NCI-H1694 treated with DMSO at 0.1 percent for 48 hours (cell line): ENCODE measurements at regions not wholly inside any gene's neighbourhood (a gene's known extent, or its start where the extent isn't known, plus 50 kb on each side); places are given as distances from the start of the nearest gene placed in this dataset.

ENCODE experiments used
- DNase-seq: peaks from one replicate; lab custom pipeline; 2025; lab: John Stamatoyannopoulos, UW

DNA sequence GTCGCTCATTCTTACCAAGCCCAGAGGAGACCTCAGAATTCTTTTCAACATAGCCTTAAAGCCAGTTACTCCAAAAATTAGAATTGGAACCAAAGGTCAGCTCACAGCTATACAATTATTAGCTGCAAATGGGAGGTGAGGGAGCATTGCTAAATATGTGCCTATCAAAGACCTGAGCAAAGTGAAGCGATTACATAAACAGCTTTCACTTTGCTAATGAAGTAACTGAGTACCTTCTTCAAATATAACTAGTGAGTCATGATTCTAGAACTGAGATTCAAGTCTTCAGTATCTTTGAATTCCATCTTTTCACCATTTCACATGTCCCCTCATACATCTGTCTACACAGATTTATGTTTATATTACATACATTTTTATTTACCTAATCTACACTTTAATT, 122.6 kb downstream of the P2RY1 start:
- no peak for DNase-seq

DNA sequence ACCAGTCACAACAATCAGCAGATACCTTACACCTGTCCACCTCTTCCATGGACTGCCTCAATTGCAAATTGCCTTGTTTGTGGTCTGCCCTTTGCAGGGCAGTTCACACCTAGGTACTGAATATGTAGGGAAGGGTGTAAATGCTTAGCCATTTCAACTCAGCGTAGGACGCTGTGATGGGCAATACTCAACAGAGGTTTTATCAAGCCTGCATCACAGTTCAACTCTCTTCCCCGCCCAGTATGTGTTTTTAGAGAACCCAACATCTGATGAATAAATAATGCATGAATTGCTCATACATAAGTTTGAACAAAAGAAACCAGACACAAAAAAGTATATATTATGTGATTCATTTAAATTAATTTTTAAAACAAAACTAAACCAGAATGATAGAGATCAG, 124.4 kb downstream of the P2RY1 start:
- DNase-seq, result no peak

DNA sequence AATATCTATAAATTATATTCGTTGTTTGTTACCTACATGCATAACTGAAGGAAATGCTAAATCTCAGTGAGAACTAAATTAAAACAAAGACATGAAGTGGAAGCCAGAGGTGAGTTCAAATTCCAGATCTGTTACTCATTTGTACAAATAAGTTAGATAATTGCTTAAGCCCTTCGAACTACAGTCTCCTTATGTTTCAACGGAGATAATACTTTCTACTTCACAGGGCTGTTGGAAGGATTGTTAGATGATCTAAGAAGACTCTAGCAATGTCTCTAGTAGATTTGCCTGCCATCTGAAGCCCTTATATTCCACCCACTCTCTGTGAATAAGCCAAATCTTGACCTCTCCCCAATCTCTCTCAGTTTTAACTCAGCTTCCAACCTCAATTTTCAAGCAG, 125.8 kb downstream of the P2RY1 start:
- no peak for DNase-seq

DNA sequence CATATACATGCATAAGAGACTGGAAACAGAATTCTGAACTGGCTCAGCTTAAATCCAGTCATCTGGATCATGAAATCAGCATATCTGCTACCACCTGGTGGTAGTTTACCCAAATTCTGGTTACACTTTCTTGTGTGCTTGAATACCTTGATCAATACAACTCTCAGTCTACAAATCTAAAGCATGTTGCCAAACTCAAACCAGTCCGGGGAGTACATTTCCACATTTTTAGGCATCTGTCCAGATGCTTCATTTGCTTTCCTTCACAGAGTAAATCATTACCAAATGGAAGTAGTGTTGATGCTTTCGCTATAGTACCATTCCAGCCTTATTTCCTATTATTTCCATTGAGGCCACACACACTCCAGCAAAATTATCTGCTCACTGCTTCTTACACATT, 126.4 kb downstream of the P2RY1 start:
- no peak for DNase-seq

DNA sequence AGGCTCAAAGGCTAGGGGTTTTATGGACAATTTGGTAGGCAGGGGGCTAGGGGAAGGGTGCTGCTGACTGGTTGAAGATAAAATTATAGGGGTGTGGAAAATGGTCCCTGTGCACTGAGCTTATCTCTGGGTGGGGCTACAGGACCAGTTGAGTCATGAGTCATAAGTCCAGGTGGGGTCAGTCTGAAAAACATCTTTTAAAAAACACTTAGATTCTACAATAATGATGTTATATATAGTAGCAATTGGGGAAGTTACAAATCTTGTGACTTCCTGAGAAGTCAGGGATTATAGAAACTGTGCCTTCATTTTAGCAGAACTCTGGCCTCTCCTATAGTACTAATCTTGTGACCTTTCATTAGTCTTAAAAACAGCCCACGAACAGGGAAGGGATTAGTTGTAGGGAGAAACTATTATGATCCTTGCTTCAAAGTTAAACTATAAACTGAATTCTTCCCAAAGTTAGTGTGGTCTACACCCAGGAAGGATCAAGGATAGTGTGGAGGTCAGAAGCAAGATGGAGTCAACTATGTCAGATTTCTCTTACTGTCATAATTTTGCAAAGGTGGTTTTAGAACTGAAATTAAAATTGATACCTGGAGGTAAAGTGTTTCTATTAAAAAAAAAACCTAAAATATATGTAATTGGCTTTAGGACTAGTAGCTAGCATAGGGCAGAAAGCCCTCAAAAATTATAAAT, 130.1 kb downstream of the P2RY1 start:
- no peak for DNase-seq

DNA sequence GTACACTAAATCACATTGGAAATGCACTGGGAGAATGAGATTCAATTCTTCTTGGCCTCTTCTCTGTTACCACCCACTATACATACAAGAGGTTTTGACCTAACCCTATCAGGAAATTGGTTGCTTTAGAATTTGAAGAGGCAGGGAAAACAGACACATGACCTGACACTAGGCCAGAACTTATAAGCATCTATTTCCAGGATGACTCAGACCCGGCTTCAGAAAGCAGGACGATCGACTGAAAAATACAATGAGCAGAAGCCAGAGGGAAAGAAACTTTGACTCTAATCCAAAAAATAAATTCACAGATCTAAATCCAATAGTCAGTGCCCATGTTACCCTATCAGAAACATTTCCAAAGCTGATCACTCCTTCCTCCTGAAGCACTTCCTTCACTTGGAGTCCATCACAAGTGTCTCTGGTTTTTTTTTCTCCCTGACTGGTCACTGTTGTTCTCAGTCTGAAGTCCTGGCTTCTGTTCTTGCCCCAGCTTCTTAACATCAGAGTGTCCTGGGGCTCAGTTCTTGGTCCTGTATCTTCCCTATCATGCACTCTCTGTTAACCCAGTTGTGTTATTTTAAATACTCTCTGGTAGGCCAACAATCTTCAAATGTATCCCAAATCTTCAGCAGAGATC, 133.6 kb downstream of the P2RY1 start:
- no peak for DNase-seq

DNA sequence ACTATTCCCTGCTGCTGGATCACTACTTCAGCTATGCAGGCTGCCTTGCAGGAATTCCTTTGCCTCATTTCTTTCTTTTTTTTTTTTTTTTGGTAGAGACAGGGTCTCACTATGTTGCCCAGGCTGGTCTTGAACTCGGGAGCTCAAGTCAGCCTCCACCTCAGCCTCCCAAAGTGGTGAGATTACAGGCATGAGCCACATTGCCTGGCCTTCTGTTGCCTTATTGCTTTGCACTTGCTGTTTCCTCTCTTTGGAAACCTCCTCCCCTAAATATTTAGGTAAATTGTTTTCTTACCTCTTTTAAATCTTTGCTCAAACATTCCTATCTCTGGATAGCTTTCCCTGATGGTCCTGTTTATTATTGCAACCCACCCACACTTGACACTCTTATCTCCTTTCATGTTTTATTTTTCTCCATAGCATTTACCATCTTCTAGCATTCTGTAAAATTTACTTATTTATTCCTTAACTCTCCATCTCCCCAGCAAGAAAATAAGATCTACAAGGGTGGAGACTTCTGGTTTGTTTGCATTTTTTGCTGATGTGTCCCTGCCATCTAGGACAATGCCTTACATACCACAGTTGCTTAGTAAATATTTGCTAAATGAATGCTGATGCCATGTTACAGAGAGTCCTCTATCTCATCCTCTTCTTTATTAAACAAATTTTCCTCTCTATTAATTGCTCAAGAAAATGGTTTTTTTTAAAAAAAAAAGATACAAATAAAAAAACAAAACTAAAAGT, 134.8 kb downstream of the P2RY1 start:
- no peak for DNase-seq

DNA sequence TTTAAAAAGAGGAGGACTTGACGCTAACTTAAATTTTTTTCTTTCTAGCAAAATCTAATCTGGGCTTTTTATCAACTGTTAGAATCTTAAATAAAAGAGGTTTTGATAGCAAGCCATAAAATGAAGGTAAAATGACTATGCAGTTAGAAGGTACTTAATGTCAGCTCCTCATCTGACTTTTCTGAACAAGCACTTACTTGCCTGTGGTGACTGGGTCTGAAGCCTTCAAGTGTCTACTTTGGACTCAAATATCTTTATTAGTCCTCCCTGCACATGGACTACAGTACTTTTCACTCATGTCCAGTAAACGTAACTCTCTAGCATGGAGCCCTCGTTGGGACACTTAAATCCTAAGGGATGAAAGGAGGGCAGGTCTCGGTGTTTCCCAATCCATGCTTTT, 135.9 kb downstream of the P2RY1 start:
- DNase-seq, result no peak

DNA sequence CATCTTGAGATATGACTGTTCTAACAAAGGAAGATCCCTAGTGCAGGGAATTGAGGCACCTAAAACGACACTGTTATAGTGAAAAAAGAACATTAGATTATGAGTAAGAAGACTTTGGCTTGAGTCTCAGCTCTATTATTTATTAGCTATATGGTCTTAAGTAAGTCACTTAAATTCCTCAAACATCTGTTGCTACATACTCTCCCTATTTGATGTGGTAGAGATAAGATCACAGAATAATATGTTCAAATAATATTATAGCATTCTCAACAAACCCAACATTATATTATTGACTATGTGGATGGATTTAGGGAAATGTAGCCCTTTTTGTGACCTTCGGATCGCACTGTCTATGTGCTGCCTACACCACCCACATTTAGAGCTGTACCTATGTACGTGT, 136.9 kb downstream of the P2RY1 start:
- no peak for DNase-seq

DNA sequence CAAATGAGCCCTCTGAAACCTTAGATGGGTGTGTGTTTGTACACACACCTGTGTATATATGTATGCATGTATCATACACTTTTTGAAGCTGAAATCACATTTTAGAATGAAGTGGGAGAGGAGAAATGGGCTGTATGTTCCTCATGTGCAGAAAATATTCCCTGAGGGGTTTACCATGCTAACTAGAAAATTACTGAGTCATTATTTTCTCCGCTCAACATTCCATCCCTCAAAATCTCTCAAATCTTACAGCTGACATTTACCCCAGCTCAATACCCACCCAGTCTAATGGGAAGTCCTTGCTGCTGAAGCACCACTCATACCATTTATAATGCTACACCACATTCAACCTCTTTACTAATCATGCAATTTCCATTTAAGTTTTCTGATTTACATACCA, 138.6 kb downstream of the P2RY1 start:
- DNase-seq, result no peak

DNA sequence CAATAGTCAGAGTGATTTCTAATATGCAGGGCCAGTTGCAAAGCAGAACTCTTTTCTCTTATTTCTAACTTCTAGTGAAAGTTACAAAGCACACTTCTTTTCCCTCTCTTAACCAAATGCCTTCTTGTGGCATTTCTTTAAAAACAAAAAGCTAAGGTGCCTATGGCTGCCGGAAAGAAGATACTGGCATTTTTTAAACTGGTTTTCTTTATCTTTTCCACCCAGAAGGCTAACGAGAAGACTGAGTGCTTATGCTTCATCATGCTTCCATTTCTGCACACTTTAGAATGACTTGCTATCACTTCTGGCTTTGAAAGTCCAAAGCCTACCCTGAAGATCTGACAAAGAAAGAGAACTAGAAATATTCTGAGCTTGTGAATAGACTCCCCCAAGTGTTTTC, 141.3 kb downstream of the P2RY1 start:
- DNase-seq, result no peak

DNA sequence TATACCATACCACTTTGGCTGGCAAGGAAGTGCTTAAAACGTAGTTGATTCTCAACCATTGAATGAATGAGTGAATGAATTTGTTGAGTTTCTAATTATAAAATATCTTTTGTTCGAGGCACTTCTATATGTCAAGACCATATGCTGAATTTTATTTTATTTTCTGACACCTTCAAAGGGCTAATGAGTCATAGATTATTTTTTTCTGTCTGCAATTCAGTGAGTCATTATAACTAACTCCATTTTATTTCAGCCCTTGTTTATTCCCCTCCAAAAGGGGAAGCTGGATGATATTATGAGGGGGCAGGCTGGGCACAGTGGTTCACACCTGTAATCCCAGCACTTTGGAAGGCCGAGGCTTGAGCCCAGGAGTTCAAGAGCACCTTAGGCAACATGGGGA, 142.4 kb downstream of the P2RY1 start:
- DNase-seq, result no peak

DNA sequence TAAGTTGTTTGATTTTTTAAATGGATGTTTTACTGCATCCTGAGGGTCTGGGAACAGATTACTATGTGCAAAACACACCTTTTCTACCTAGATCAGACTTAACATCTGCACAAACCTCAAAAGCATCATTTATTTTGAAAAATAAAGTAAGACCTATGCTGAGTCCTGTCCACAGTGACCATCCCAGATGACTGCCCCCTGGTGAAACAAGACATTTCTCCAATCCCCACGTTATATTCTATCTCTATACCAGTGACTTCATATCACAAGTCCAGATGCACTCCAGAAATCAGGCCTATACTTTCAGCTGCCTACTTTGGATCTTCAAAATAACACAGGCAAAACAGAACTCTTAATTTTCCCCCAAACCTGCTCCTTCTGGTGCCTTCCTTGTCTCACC, 143.2 kb downstream of the P2RY1 start:
- DNase-seq, result no peak

DNA sequence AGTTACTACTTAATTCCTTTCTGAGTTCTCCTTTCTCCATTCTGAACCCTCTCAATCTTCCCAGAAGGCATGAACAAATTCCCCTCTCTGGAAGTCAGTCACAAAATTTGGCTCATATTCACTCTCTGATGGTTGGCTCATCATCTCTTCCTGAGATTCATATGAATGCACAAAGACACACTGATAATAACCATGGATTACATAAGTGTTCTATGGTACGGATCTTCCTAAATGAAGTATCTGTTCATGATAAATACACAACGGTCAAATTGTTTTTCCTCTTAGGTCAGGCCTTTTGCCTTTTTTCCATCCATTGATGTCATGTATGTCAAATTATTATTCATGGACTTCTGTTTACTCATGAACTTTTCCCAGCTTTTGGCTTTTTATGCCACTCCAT, 162.6 kb downstream of the P2RY1 start:
- no peak for DNase-seq

DNA sequence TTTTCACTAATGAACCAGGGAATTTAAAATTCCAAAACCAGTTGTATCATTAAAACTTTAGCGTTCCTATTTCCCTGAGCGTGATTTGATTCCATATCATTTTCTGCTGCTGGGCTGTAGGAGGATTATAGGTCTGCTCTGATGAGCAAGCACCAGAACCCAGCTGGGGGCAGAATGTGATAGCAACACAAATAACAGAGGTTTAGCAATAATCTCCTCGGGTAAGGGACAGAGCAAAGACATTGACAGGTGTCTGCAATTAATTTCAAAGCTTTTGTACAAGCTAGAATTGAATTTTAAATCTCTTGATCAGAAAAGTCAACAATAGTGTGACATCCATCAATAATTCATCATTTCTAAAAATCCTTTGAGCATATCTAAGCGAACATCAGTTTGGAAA, 163.4 kb upstream of the RAP2B start:
- no peak for DNase-seq

DNA sequence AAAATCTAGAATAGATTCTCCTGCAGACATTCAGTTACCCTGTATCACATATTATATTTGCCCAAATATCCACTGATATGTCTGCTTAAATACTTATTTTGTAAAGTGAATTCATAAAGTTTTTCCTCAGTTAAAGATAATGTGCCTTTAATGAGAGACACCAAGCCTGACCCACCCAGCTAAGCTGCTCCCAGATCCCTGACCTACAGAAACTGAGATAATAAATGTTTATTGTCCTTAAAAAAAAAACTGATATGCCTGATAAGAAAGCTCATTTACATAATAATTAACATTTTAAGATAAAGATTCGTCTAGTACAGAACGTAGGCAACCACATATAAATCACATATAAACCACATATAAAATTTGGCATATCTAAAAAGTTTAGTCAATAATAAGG, 161.7 kb upstream of the RAP2B start:
- DNase-seq, result no peak

DNA sequence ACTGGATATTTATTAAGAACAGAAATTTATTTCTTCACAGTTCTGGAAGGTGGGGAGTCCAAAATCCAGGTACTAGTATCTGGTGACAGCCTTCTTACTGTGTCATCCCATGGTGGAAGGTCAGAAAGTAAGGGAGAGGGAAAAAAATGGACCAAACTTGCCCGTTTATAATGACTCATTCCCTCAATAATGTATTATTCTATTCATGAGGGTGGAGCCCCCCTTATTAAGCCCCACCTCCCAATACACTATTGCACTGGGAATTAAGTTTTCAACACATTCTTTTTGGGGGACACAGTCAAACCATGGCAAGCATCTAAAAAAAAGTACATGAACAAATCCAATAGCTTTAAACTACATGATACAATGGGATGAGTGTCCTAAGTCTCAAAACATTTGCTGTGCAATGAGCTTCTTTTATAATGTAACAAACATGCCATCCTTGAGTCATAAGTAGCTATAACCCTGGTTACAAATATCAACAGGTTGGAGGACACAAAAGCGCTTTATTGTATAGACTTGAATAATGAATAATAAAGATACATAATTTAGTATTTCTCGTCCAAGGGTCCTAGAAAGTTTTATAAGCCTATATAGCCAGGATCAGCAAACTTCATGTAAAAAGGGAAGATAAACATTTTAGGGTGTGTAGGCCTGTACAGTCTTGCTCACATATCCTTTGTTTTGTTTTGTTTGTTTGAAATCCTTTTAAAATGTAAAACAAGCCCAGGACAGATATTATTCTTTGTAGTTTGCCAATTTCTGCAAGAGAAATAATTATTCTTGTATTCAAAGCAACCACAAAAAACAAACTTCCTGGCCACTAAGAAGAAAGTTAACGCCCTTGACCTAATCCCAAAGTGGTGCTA, 160.6 kb upstream of the RAP2B start:
- no peak for DNase-seq

DNA sequence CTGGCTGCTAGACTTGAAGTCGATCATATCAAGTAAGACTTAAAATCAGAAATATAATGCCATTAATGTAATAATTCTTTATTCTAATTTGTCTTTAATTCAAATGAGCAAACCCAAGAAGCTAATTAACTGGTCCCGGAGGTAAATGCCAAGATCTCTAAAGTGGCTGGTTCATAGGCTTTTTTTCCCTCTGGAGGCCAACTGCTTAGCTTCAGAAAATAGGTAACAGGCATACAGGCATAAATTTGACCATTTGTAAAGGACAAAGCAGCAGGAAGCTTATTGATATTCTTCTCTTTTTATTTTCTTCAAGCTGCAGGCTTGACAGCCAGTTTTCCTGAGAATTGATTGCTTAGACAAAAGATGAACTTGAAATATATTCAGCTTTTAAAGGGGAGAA, 158.6 kb upstream of the RAP2B start:
- no peak for DNase-seq

DNA sequence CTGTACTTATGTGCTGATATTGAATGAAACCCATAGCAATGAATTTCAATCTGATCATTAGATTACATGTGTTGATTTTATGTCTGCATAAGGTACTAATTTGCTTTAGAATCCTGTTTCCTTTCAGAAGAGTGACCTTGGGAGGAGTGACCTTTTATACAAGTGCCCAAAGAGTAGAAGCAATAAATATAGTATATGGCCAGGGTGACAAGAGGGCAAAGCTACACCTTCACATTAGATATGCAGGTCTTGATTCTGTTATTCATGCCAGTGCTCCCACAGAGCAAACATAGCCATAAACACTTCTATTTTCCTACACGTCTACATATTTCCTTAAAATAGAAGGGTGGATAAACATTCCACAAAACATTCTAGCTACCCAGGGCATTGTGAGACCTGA, 158.2 kb upstream of the RAP2B start:
- DNase-seq, result no peak

DNA sequence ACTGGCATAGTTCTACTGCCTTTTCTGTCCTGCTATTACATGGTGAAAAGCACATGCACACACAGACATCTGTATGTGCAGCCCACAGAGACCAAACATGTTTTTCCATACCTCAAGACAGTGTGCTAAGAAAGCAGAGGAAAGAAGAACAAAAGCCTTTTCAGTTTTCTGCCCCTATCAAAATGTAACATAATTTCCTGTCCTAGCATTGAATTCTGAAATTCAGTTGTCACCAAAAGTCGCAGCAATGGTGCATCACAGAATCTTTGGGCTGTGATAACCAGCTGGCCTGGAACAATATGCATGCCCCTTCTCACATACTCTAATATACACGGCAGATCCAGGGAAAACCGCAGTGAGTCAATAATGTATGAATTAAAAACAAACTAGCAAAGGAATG, 153.8 kb upstream of the RAP2B start:
- DNase-seq, result no peak

DNA sequence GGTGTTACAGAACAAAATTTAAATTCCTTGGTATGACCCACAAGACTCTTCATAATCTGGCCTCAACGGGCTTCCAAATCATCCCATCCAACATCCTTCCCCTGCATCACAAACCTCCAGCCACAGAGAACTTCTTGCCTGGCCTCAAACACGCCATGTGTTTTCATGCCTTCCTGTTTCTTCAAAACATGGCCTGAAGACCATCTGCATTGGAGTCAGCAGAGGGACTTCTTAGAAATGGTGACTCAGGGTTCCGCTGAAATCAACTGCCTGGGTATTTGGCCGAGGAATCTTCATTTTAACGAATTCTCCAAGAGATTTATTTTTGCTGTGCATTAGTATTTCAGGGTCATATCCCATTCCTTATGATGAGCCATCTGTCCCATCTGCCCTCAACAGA, 138.1 kb upstream of the RAP2B start:
- DNase-seq, result no peak

DNA sequence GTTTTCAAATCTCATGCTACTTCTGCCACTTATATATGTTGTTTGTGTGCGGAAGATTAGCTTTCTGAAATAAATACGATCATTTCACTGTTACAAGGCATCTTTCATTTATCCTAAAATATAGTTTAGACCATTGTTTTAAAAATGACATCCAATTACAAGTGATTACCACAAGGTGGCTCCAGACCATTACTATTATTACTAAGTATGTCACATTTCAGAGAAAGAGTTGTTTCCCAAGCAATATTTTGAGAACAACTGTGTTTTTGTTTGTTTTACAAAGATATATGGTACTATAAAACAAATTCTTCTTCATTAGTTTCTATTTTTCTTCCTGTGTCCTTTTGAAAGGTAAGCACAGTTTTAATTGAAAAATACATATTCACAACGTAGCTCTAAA, 136.0 kb upstream of the RAP2B start:
- peak; percentile 25 for DNase-seq

DNA sequence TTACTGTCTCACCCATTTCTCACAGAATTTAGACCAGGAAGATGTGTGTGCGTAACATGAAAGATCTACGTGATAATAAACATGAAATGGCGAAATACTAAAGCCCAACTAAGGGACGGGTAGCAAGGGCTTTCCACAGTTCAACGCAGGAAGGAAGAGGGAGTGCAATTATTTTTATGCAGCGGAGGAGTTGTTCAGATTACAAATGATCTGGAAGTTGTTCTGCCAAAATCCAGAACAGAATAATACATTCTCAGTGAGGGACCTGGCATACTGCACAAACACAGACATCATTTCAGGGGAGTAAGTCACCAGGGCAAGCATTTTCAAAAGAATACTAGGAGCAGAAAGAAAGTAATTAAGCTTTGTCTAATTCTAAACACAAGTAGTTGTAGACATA, 133.6 kb upstream of the RAP2B start:
- DNase-seq, result no peak
